Panc1 (cell line): ENCODE measurements at regions not wholly inside any gene's neighbourhood (a gene's known extent, or its start where the extent isn't known, plus 50 kb on each side); places are given as distances from the start of the nearest gene placed in this dataset.

Source experiments
- POLR2AphosphoS5 ChIP-seq: IDR thresholded peaks from 2 replicates; pipeline ENCODE4 v1.6.1; 2012; ENCODE audit warnings: mild to moderate bottlenecking, low read depth, low read length, moderate library complexity
- SIN3A ChIP-seq: IDR thresholded peaks from 2 replicates; pipeline ENCODE4 v1.6.1; 2012; ENCODE audit warnings: low read depth, mild to moderate bottlenecking, low read length, moderate library complexity, borderline replicate concordance; ENCODE audit not compliant: insufficient read depth
- TF ChIP-seq, protein P1 (sequence below): fragments of 450-650 bp; IDR thresholded peaks from 2 replicates; pipeline ENCODE4 v1.5.1; 2017; ENCODE audit warnings: mild to moderate bottlenecking
- TF ChIP-seq, protein P2 (sequence below), 2 experiments: IDR thresholded peaks; 2 replicates each; pipeline ENCODE4 v1.6.1; 2011 to 2012; ENCODE audit warnings: low read depth in 2 of 2, control low read depth in 1 of 2, low read length in 1 of 2, mild to moderate bottlenecking in 1 of 2, moderate library complexity in 1 of 2; ENCODE audit not compliant: insufficient read depth in 1 of 2

GRCh38 chr12:118607831-118608230 lies 231.5 kb downstream of the SUDS3 start:
- TF ChIP-seq, protein P1, sequence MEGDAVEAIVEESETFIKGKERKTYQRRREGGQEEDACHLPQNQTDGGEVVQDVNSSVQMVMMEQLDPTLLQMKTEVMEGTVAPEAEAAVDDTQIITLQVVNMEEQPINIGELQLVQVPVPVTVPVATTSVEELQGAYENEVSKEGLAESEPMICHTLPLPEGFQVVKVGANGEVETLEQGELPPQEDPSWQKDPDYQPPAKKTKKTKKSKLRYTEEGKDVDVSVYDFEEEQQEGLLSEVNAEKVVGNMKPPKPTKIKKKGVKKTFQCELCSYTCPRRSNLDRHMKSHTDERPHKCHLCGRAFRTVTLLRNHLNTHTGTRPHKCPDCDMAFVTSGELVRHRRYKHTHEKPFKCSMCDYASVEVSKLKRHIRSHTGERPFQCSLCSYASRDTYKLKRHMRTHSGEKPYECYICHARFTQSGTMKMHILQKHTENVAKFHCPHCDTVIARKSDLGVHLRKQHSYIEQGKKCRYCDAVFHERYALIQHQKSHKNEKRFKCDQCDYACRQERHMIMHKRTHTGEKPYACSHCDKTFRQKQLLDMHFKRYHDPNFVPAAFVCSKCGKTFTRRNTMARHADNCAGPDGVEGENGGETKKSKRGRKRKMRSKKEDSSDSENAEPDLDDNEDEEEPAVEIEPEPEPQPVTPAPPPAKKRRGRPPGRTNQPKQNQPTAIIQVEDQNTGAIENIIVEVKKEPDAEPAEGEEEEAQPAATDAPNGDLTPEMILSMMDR = no peak
- TF ChIP-seq POLR2AphosphoS5 (no peak), SIN3A (no peak)
- TF ChIP-seq, protein P2, sequence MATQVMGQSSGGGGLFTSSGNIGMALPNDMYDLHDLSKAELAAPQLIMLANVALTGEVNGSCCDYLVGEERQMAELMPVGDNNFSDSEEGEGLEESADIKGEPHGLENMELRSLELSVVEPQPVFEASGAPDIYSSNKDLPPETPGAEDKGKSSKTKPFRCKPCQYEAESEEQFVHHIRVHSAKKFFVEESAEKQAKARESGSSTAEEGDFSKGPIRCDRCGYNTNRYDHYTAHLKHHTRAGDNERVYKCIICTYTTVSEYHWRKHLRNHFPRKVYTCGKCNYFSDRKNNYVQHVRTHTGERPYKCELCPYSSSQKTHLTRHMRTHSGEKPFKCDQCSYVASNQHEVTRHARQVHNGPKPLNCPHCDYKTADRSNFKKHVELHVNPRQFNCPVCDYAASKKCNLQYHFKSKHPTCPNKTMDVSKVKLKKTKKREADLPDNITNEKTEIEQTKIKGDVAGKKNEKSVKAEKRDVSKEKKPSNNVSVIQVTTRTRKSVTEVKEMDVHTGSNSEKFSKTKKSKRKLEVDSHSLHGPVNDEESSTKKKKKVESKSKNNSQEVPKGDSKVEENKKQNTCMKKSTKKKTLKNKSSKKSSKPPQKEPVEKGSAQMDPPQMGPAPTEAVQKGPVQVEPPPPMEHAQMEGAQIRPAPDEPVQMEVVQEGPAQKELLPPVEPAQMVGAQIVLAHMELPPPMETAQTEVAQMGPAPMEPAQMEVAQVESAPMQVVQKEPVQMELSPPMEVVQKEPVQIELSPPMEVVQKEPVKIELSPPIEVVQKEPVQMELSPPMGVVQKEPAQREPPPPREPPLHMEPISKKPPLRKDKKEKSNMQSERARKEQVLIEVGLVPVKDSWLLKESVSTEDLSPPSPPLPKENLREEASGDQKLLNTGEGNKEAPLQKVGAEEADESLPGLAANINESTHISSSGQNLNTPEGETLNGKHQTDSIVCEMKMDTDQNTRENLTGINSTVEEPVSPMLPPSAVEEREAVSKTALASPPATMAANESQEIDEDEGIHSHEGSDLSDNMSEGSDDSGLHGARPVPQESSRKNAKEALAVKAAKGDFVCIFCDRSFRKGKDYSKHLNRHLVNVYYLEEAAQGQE (IDR thresholded peaks at IDR 0.05; ENCODE audit: insufficient read depth in 1 of 2, low read depth in 2 of 2, low read length in 1 of 2) = no peak
